ENCODE measurements at regions not wholly inside any gene's neighbourhood (a gene's known extent, or its start where the extent isn't known, plus 50 kb on each side); places are given as distances from the start of the nearest gene placed in this dataset.
"Not testable (repeated sequence)": the region's sequence is repeated elsewhere in the genome, so short reads cannot be mapped to it uniquely, and the experiment has no call there.

DNA sequence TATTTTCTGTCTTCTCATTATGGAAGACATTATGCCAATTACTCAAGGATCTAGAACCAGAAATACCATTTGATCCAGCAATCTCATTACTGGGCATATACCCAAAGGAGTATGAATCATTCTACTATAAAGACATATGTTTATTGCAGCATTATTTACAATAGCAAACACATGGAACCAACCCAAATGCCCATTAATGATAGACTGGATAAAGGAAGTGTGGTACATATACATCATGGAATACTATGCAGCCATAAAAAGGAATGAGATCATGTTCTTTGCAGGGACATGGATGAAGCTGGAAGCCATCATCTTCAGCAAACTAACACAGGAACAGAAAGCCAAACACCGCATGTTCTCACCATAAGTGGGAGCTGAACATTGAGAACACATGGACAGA, 161.8 kb upstream of the DAAM1 start:
- H3K56ac ChIP-seq (replicated peaks; ENCODE audit: insufficient read length, low read depth, low read length); H3K4ac ChIP-seq (replicated peaks; ENCODE audit: insufficient read length, low read depth, low read length); H4K20me1 ChIP-seq (replicated peaks in 1 of 2; ENCODE audit: control insufficient read depth in 1 of 2, insufficient read depth in 2 of 2, low read length in 2 of 2); H2BK20ac ChIP-seq (ENCODE audit: low read length); H3K79me1 ChIP-seq (ENCODE audit: low read depth, low read length); CTCF ChIA-PET (ENCODE audit: partially characterized antibody); H2BK5ac ChIP-seq (ENCODE audit: low read depth, low read length); H4K91ac ChIP-seq (replicated peaks; ENCODE audit: insufficient read length, low read length); FAIRE-seq; H4K8ac ChIP-seq (ENCODE audit: extremely low read depth, insufficient read depth, low read length); H3K4me3 ChIP-seq (ENCODE audit: extremely low read depth in 1 of 4, insufficient read depth in 2 of 4, low read depth in 3 of 4, low read length in 4 of 4); H3K4me2 ChIP-seq (ENCODE audit: insufficient read depth in 1 of 2, low read depth in 2 of 2, low read length in 2 of 2); H3K4me1 ChIP-seq (replicated peaks in 1 of 4; ENCODE audit: control insufficient read depth in 3 of 4, insufficient read depth in 4 of 4, low read length in 3 of 4); H3K14ac ChIP-seq (ENCODE audit: insufficient read length); H4K5ac ChIP-seq (ENCODE audit: insufficient read length, low read depth, low read length); H2BK120ac ChIP-seq (replicated peaks; ENCODE audit: low read depth, low read length); H3K79me2 ChIP-seq (ENCODE audit: control insufficient read depth in 1 of 2, insufficient read depth in 2 of 2, low read length in 2 of 2); H3K9ac ChIP-seq (replicated peaks in 1 of 4; ENCODE audit: extremely low read depth in 1 of 4, low read depth in 3 of 4, low read length in 3 of 4); H3K23me2 ChIP-seq (ENCODE audit: low read depth, low read length); H2BK12ac ChIP-seq (ENCODE audit: low read depth, low read length); H3K9me3 ChIP-seq (ENCODE audit: insufficient read depth in 2 of 2, low read depth in 1 of 2, low read length in 1 of 2); H3K18ac ChIP-seq (ENCODE audit: extremely low read depth, low read length); H3K27ac ChIP-seq (ENCODE audit: low read depth, low read length); DNase-seq (ENCODE audit: low read depth in 1 of 2, low spot score in 2 of 2); H3K27me3 ChIP-seq (replicated peaks in 1 of 4; ENCODE audit: control insufficient read depth in 3 of 4, extremely low read depth in 1 of 4, insufficient read depth in 3 of 4, low read length in 3 of 4); H3K36me3 ChIP-seq (ENCODE audit: control insufficient read depth in 2 of 4, insufficient read depth in 4 of 4, low read length in 3 of 4); H2AK5ac ChIP-seq (ENCODE audit: low read depth, low read length); H3K23ac ChIP-seq (ENCODE audit: insufficient read length); H2AFZ ChIP-seq (ENCODE audit: low read length); POLR2A ChIA-PET (ENCODE audit: partially characterized antibody); H2BK15ac ChIP-seq (ENCODE audit: low read length): not testable (repeated sequence)
- 100% methylated on average over 1 of the region's 1 CpG; no CpG with 5 or more reads in 1 of the 2 experiments for WGBS, 2 experiments (ENCODE audit: extremely low coverage in 1 of 2, insufficient coverage in 1 of 2, insufficient read length in 1 of 2, insufficient replicate concordance in 2 of 2, low coverage in 1 of 2, low lambda C conversion rate in 2 of 2, missing lambda C conversion rate in 1 of 2)
